ENCODE measurements at regions not wholly inside any gene's neighbourhood (a gene's known extent, or its start where the extent isn't known, plus 50 kb on each side); places are given as distances from the start of the nearest gene placed in this dataset.

- TF ChIP-seq ATF2 (IDR thresholded peaks at IDR 0.05; ENCODE audit: low read length) (no peak), POLR2A (IDR thresholded peaks at IDR 0.05; ENCODE audit: control extremely low read depth in 1 of 2, low read depth in 2 of 2, low read length in 2 of 2) (no peak), CHD7 (IDR thresholded peaks at IDR 0.05; ENCODE audit: insufficient replicate concordance, low read length) (no peak), JUND (IDR thresholded peaks at IDR 0.05; ENCODE audit: low read length) (no peak), CTBP2 (IDR thresholded peaks at IDR 0.05; ENCODE audit: borderline replicate concordance, insufficient read depth, insufficient read length, low read length) (no peak), CEBPB (IDR thresholded peaks at IDR 0.05; ENCODE audit: low read depth, low read length) (no peak), MAFK (IDR thresholded peaks at IDR 0.05; ENCODE audit: low read depth, low read length) (no peak), TCF12 (IDR thresholded peaks at IDR 0.05; ENCODE audit: low read depth, low read length) (no peak), KDM5A (IDR thresholded peaks at IDR 0.05; ENCODE audit: low read length) (no peak)
Observed at GRCh38 chr18:40186677-40187076, 1768.4 kb upstream of the PIK3C3 start (continued).

Measured in H1 (cell line).